ENCODE measurements at regions not wholly inside any gene's neighbourhood (a gene's known extent, or its start where the extent isn't known, plus 50 kb on each side); places are given as distances from the start of the nearest gene placed in this dataset.

DNA sequence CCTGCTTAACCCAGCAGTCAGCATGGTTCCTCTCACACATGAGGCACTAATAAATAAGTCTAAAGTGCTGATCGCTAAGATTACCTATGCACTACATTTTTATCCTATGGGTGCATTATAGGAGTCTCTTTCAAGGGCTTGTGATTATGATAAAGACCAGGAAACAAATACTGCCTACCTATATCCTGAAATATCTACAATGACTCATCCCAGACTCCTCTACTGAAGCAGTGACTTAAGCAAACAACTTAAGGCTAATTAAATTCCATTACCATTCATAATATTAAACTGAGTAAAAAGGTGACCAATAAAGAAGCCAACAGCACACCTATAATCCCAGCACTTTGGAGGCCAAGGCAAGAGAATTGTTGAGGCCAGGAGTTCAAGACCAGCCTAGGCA lies 338.4 kb downstream of the DNAH5 start:
- no peaks in the 10 kb centered on the region for H3K27me3 ChIP-seq (ENCODE audit: insufficient read depth, low read length)
- no peak overlapping the region for H3K27ac ChIP-seq (ENCODE audit: low read depth, low read length)
- no peaks in the 10 kb centered on the region for H3K36me3 ChIP-seq (ENCODE audit: control insufficient read depth in 1 of 2, insufficient read depth in 2 of 2, low read length in 2 of 2)
- no peak overlapping the region for H3K9ac ChIP-seq (ENCODE audit: low read length)
- no peaks in the 10 kb centered on the region for H3K9me2 ChIP-seq (ENCODE audit: insufficient read depth)
- ATAC-seq (no peak), DNase-seq (ENCODE audit: low read depth, low spot score) (no peak)
- H3K4me2 ChIP-seq (ENCODE audit: low read length), result no peak overlapping the region
- no TSS peak for BruUV-seq (replicated peaks)
- H3K79me2 ChIP-seq (ENCODE audit: insufficient read depth, low read length), result no peaks in the 10 kb centered on the region
- H4K20me1 ChIP-seq (ENCODE audit: insufficient read depth), result no peaks in the 10 kb centered on the region
- H3K4me3 ChIP-seq (replicated peaks in 1 of 2; ENCODE audit: low read depth in 1 of 2, low read length in 2 of 2), result no peak overlapping the region
- ChIA-PET RAD21 (ENCODE audit: low non-redundant PET in 1 of 2, low total read pairs in 2 of 2, uncharacterized antibody in 2 of 2, unreplicated experiment in 2 of 2) (no interaction called here), CTCF (no interaction called here), POLR2A (no interaction called here)
- no peak for TF ChIP-seq CBX3 (IDR thresholded peaks at IDR 0.05; ENCODE audit: low read depth)
- TF ChIP-seq ZFX (IDR thresholded peaks at IDR 0.05), result no peak
- no peak for TF ChIP-seq MAX (IDR thresholded peaks at IDR 0.05)
- no peak for TF ChIP-seq ATF3 (IDR thresholded peaks at IDR 0.05)
- no peak for TF ChIP-seq FOSL1 (IDR thresholded peaks at IDR 0.05; ENCODE audit: low read depth)
- no peak for TF ChIP-seq TCF7L2 (IDR thresholded peaks at IDR 0.05; ENCODE audit: borderline replicate concordance, extremely low read depth, insufficient read depth, insufficient read length)
- no peak for TF ChIP-seq CEBPB (IDR thresholded peaks at IDR 0.05; ENCODE audit: low read depth)
- TF ChIP-seq RAD21 (IDR thresholded peaks at IDR 0.05; ENCODE audit: low read depth), result no peak
- peaks cover 4 to 33% of the 10 kb centered on the region in 2 experiments; a peak in 2 of 4 replicates for H3K9me3 ChIP-seq (ENCODE audit: control insufficient read depth in 1 of 2, insufficient read depth in 1 of 2, low read depth in 1 of 2, low read length in 2 of 2)
- H2AFZ ChIP-seq (ENCODE audit: low read depth, low read length, poor library complexity, severe bottlenecking), result no peak overlapping the region
- intact Hi-C loops (cut with micrococcal nuclease), result no loop called here
- no peaks in the 10 kb centered on the region for H3K4me1 ChIP-seq (ENCODE audit: control insufficient read depth in 1 of 2, insufficient read depth in 2 of 2, low read length in 2 of 2)

DNA sequence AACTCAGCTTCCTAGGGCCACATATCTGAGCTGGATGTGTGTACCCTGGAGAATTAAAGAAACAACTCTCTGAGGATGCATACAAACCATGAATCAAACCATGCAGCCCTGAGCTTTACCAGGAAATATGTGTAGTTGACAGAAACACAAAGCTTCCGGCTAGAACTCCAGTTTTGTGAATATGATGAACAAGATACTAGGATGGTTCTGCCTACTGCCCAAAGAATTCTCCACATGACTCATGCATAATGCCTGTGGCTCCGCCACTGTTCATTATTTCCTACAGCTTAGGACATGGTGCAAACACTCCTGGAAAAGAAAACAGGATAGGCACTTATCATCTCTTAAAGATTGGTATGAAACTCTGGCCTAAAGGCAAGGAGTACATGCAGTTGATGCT lies 343.4 kb downstream of the DNAH5 start:
- CTCF ChIA-PET, result no interaction called here
- POLR2A ChIA-PET, result no interaction called here
- DNase-seq (ENCODE audit: low read depth, low spot score) (no peak), ATAC-seq (no peak)
- RAD21 ChIA-PET (ENCODE audit: low non-redundant PET in 1 of 2, low total read pairs in 2 of 2, uncharacterized antibody in 2 of 2, unreplicated experiment in 2 of 2), result no interaction called here
- Histone ChIP-seq H3K79me2 (ENCODE audit: insufficient read depth, low read length) (no peaks in the 10 kb centered on the region), H3K4me1 (ENCODE audit: control insufficient read depth in 1 of 2, insufficient read depth in 2 of 2, low read length in 2 of 2) (no peaks in the 10 kb centered on the region), H3K4me2 (ENCODE audit: low read length) (no peak overlapping the region), H3K27ac (ENCODE audit: low read depth, low read length) (no peak overlapping the region), H3K9me3 (ENCODE audit: control insufficient read depth in 1 of 2, insufficient read depth in 1 of 2, low read depth in 1 of 2, low read length in 2 of 2) (peaks cover under 1 to 21% of the 10 kb centered on the region in 2 experiments; a peak in 2 of 4 replicates), H3K9ac (ENCODE audit: low read length) (no peak overlapping the region), H3K36me3 (ENCODE audit: control insufficient read depth in 1 of 2, insufficient read depth in 2 of 2, low read length in 2 of 2) (no peaks in the 10 kb centered on the region), H3K9me2 (ENCODE audit: insufficient read depth) (no peaks in the 10 kb centered on the region), H4K20me1 (ENCODE audit: insufficient read depth) (no peaks in the 10 kb centered on the region), H2AFZ (ENCODE audit: low read depth, low read length, poor library complexity, severe bottlenecking) (no peak overlapping the region), H3K27me3 (ENCODE audit: insufficient read depth, low read length) (no peaks in the 10 kb centered on the region), H3K4me3 (replicated peaks in 1 of 2; ENCODE audit: low read depth in 1 of 2, low read length in 2 of 2) (no peak overlapping the region)
- intact Hi-C loops (cut with micrococcal nuclease), result no loop called here
- BruUV-seq (replicated peaks), result no TSS peak
- TF ChIP-seq, protein P1, sequence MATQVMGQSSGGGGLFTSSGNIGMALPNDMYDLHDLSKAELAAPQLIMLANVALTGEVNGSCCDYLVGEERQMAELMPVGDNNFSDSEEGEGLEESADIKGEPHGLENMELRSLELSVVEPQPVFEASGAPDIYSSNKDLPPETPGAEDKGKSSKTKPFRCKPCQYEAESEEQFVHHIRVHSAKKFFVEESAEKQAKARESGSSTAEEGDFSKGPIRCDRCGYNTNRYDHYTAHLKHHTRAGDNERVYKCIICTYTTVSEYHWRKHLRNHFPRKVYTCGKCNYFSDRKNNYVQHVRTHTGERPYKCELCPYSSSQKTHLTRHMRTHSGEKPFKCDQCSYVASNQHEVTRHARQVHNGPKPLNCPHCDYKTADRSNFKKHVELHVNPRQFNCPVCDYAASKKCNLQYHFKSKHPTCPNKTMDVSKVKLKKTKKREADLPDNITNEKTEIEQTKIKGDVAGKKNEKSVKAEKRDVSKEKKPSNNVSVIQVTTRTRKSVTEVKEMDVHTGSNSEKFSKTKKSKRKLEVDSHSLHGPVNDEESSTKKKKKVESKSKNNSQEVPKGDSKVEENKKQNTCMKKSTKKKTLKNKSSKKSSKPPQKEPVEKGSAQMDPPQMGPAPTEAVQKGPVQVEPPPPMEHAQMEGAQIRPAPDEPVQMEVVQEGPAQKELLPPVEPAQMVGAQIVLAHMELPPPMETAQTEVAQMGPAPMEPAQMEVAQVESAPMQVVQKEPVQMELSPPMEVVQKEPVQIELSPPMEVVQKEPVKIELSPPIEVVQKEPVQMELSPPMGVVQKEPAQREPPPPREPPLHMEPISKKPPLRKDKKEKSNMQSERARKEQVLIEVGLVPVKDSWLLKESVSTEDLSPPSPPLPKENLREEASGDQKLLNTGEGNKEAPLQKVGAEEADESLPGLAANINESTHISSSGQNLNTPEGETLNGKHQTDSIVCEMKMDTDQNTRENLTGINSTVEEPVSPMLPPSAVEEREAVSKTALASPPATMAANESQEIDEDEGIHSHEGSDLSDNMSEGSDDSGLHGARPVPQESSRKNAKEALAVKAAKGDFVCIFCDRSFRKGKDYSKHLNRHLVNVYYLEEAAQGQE (IDR thresholded peaks at IDR 0.05; ENCODE audit: low read depth), result no peak
- TF ChIP-seq FOSL1 (IDR thresholded peaks at IDR 0.05; ENCODE audit: low read depth) (no peak), SP1 (IDR thresholded peaks at IDR 0.05; ENCODE audit: low read depth) (no peak), SRF (IDR thresholded peaks at IDR 0.05; ENCODE audit: low read depth) (no peak), YY1 (IDR thresholded peaks at IDR 0.05; ENCODE audit: extremely low read depth, insufficient replicate concordance, low read depth, low read length) (no peak), EZH2phosphoT487 (IDR thresholded peaks at IDR 0.05; ENCODE audit: borderline replicate concordance) (no peak), SIN3A (IDR thresholded peaks at IDR 0.05; ENCODE audit: low read depth) (no peak), CBX3 (IDR thresholded peaks at IDR 0.05; ENCODE audit: low read depth) (no peak), JUND (IDR thresholded peaks at IDR 0.05) (no peak), TCF7L2 (IDR thresholded peaks at IDR 0.05; ENCODE audit: borderline replicate concordance, extremely low read depth, insufficient read depth, insufficient read length) (no peak)

Measured in HCT116 (cell line).